NCI-H226 (cell line): ENCODE measurements at regions not wholly inside any gene's neighbourhood (a gene's known extent, or its start where the extent isn't known, plus 50 kb on each side); places are given as distances from the start of the nearest gene placed in this dataset.
A peak's percentile ranks its signal among the peaks of the same experiment; 100 is the strongest.

Experiments used
- DNase-seq: peaks from one replicate; pipeline ENCODE4 v3.0.0-alpha.2; 2015

DNA sequence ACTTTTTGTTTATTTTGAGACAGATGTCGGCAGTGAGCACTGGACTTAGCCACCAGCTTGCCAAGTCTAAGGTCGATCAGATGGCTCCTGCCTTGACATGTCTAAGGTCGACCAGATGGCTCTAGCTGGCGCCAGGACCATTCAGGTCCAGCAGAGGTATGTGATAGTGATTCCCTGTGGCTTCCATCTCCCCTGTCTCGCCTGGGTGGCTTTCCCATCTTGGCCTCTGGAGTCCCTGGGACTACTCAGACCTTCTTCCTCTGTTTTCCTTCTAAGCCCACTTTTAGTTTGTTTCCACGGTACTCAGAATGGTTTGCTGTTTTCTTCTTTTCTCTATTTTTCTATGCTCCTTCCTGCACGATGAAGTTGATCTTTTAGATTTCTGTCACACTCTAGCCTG is 1435.7 kb downstream of the UQCRFS1 start:
- DNase-seq = no peak

DNA sequence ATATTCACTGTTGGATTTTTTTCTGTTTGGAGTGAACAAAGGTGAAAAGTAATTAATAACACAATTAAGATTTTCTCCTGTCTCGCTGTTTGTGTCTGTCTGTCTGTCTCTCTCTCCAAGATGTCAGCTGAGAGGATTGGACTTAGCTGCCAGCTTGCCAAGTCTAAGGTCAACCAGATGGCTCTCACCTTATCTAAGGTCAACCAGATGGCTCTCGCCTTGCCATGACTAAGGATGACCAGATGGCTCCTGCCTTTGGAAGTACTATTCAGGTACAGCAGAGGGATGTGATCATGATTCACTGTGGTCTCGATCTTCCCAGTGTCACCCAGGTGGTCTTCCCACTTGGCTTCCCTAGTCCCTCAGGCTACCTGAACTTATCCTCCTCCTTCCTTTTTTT is 1436.4 kb downstream of the UQCRFS1 start:
- DNase-seq = no peak

DNA sequence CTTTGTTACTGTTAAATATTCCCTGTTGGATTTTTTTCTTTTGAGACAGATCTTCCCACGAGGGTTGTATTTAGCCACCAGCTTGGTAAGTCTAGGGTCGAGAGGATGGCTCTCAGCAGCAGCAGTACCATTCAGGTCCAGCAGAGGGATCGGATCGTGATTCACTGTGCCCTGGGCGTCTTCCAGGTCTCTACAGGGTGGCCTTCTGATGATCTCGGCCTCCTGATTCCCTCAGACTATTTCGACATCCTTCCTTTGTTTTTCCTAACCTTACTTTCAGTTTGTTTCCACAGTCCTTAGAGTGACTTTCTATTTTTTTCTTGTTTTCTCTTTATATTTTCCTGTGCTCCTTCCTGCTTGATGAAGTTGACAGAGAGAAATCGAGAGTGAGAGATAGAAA is 1436.9 kb downstream of the UQCRFS1 start:
- DNase-seq = peak; percentile 67

DNA sequence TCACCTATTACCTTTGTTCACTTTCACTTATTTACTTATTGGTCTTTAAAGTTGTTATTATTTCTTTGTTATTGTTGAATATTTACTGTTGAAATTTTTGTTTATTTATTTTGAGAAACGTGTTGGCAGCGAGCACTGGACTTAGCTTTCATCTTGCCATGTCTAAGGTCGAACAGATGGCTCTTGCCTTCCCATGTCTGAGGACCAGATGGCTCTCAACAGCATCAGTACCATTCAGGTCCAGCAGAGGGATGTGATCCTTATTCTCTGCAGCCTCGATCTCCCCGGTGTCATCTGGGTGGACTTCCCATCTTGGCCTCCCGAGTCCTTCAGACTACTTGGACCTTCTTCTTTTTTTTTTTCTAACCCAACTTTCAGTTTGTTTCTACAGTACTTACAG is 1437.6 kb downstream of the UQCRFS1 start:
- DNase-seq = no peak

DNA sequence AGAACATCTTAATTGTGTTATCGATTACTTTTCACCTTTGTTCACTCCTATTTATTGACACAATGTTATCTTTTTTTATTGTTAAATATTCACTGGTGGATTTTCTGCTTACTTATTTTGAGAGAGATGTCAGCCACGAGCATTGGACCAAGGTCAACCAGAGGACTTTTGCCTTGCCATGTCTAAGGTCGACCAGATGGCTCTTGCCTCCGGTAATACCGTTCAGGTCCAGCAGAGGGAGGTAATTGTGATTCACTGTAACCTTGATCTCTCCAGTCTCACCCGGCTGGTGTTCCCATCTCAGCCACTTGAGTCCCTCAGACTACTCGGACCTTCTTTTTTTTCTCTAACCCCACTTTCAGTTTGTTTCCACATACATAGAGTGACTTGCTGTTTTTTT is 1438.1 kb downstream of the UQCRFS1 start:
- no peak for DNase-seq

DNA sequence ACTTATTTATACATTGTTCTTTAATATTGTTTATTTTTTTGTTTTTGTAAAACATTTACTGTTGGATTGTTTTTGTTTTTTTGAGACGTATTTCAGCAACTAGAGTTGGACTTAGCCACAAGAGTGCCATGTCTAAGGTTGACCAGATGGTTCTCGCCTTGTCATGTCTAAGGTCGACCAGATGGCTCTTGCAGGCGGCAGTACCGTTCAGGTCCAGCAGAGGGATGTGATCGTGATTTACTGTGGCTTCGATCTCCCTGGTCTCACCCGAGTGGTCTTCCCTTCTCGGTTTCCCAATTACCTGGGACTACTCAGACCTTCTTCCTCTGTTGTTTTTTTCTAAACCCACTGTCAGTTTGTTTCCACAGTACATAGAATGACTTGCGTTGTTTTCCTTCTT is 1438.6 kb downstream of the UQCRFS1 start:
- DNase-seq = no peak

DNA sequence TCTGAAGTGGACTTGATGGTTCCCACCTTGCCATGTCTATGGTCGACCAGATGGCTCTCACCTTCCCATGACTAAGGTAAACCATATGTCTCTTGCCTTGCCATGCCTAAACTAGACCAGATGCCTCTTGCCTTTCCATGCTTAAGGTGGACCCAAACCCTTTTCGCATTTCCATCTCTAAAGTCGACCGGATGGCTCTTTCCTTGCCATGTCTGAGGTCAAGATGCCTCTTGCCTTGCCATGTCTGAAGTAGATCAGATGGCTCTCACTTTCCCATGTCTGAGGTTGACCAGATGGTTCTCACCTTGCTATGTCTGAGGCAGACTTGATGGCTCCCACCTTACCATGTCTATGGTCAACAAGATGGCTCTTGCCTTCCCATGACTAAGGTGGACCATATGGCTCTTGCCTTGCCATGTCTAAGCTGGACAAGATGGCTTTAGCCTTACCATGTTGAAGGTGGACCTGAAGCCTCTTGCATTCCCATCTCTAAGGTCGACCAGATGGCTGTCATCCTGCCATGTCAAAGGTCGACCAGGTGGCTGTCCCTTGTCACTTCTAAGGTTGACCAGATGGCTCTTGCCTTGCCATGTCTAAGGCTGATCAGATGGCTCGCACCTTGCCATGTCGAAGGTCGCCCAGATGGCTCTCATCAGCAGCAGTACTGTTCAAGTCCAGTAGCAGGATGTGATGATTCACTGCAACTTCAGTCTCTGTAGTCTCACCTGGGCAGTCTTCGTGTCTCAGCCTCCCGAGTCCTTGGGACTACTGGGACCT is 1439.4 kb downstream of the UQCRFS1 start:
- no peak for DNase-seq

DNA sequence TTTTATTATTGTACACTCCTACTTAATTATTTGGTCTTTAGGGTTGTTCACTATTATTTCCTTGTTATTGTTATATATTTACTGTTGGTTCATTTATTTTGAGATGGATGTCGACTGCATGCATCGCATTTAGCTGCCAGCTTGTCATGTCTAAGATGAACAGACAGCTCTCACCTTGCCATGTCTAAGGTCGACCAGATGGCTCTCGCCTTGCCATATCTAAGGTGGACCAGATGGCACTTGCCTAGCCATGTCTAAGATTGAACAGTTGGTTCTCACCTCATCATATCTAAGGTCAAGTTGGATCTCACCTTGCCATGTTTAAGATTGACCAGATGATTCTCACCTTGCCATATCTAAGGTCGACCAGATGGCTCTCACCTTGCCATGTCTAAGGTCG is 1440.9 kb downstream of the UQCRFS1 start:
- DNase-seq = no peak

DNA sequence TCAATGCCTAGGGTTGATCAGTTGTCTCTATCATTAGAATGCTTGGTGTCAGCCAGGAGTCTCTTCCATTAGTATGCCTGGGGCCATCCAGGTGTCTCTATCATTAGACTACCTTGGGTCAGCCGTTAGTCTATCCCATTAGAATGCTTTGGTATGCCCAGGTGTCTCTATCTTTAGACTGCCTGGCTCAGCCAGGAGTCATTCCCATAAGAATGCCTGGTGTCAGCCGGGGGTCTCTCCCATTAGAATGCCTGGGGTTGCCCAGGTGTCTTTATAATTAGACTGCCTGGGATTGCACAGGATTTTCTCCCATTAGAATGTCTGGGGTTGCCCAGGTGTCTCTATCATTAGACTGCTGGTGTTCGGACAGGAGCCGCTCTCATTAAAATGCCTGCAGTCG is 1442.9 kb downstream of the UQCRFS1 start:
- no peak for DNase-seq

DNA sequence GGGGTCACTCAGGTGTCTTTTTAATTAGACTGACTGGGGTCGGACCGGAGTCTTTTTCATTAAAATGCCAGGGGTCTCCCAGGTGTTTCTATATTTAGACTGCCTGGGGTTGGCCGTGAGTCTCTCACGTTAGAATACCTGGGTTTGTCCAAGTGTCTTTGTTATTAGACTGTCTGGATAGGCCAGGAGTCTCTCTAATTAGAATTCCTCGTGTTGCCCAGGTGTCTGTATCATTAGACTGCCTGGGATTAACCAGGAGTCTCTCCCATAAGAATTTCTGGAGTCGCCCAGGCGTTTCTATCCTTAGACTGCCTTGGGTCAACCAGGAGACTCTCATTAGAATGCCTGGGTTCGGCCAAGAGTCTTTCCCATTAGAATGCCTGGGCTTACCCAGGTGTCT is 1445.7 kb downstream of the UQCRFS1 start:
- no peak for DNase-seq

DNA sequence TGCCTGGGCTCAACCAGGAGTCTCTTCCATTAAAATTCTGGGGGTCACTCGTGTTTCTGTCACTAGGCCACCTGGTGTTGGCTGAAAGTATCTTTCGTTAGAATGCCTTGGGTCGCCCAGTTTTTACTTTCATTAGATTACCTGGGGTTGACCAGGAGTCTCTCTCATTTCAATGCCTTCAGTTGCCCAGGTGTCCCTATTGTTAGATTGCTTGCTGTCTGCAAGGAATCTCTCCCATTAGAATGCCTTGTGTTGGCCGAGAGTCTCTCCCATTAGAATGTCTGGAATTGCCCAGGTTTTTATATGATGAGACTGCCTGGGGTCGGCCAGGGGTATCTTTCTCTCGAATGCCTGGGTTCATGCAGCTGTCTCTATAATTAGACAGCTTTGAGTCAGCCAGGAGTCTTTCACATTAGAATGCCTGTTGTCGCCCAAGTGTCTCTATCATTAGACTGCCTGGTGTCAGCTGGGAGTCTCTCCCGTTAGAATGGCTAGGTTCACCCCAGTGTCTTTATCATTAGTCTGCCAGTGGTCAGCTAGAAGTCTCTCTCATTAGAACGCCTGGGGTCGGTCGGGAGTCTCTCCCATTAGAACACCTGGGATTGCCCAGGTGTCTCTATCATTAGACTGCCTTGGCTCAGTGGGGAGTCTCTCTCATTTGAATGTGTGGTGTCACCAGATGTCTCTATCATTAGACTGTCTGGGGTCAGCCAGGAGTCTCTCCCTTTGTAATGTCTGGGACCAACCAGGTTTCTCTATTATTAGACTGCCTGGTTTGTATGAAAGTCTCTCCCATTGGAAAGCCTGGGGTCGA is 1446.8 kb downstream of the UQCRFS1 start:
- DNase-seq = no peak

DNA sequence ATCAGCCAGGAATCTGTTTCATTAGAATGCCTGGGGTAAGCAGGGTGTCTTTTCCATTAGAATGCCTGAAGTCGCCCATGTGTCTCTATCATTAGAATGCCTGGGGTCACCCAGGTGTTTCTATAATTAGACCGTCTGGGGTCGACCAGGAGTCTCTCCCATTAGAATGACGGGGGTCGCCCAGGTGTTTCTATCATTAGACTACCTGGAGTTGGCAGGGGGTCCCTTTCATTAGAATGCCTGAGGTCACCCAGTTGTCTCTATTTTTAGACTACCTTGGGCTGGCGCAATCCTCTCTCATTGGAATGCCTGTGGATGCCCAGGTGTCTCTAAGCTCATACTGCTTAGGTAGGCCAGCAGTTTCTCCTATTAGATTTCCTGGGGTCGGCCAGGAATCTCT is 1447.6 kb downstream of the UQCRFS1 start:
- no peak for DNase-seq

DNA sequence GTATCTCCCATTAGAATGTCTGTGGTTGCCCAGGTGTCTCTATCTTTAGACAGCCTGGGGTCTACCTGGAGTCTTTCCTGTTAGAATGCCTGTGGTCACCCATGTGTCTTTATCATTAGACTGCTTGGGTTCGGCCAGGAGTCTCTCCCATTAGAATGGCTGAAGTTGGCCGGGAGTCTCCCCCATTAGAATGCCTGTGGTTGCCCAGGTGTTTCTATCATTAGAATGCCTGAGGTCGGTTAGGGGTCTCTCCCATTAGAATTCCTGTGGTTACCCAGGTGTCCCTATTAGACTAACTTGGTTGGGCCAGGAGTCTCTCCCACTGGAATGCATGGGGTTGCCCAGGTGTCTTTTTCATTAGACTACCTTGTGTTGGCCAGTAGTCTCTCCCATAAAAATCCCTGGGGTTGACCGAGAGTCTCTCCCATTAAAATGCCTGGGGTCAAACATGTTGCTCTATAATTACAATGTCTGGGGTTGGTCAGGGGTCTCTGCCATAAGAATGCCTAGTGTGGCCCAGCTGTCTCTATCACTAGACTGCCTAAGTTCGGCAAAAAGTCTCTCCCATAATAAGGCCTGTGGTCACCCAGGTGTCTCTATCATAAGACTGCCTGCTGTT is 1448.7 kb downstream of the UQCRFS1 start:
- no peak for DNase-seq

DNA sequence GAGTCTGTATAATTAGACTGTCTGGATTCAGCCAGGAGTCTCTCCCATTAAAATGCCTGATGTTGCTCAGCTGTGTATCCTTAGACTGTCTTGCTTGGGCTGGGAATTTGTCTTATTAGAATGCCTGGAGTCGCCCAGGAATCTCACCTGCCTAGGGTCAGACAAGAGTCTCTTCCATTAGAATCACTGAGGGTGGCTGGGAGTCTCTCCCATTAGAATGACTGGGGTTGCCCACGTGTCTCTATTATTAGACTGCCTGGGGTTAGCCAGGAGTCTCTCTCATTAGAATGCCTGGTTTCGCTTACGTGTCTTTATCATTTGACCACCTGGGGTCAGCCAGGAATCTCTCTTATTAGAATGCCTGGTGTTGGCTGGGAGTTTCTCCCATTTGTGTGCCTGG is 1450.0 kb downstream of the UQCRFS1 start:
- DNase-seq = no peak

DNA sequence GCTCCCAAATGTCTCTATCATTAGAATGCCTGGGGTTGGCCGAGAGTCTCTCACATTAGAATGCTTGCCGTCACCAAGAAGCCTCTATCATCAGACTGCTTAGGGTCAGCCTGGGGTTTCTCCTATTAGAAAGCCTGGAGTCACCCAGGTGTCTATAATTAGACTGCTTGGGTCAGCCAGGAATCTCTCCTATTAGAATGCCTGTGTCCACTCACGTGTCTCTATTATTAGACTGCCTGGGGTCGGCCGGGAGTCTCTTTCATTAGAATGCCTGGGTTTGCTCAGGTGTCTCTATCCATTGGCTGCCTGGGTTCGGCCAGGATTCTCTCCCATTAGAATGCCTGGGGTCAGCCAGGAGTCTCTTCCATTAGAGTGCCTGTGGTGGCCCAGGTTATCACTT is 1453.1 kb downstream of the UQCRFS1 start:
- no peak for DNase-seq

DNA sequence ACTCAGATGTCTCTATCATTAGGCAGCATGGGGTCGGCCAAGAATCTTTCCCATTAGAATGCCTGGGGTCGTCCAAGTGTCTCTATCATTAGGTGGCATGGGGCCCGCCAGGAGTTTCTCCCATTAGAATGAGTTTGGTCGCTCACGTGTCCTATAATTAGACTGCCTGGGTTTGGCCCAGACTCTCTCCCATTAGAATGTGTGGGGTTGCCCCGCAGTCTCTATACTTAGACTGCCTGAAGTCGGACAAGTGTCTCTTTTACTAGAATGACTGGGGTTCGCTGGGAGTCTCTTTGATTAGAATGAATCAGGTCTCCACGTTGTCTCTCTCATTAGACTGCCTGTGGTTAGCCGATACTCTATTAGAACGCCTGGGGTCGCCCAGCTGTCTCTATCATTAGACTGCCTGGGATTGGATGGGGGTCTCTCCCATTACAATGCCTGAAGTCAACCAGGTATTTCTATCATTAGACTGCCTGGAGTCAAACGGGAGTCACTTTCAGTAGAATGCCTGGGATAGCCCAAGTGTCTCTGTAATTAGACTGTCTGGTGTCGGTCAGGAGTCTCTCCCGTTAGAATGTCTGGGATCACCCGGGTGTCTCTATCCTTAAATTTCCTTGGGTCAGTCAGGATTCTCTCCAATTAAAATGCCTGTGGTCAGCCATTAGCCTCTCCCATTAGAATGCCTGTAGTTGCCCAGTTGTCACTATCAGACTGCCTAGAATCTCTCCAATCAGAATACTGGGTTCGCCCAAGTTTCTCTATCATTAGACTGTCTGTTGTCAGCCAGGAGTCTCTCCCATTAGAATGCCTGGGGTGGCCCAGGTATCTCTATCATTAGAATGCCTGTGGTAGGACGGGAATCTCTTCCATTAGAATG is 1454.1 kb downstream of the UQCRFS1 start:
- DNase-seq = no peak

DNA sequence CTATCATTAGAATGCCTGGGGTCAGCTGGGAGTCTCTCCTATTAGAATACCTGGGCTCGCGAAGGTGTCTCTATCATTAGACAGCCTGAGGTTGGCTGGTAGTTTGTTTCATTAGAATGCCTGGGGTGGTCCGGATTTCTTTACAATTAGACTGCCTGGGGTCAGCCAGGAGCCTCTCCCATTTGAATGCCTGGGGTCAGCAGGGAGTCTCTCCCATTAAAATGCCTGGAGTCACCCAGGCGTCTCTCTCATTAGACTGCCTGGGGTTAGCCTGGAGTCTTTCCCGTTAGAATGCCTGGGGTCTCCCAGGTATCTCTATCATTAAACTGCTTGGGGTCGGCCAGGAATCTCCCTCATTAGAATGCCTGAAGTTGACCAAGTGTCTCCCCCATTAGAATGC is 1458.3 kb downstream of the UQCRFS1 start:
- no peak for DNase-seq

DNA sequence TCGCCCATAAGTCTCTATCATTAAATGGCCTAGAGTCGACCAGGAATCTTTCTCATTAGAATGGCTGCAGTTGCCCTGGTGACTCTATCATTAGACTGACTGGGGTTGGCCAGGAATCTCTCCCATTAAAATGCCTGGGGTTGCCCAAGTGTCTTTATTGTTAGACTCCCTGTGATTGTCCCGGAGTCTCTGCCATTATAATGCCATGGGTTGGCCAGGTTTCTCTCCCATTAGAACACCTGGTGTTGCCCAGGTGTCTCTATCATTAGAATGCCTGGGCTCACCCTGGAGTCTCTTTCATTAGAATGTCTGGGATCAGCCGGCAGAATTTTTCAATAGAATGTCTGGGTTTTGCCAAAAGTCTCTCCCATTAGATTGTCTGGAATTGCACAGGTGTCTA is 1459.3 kb downstream of the UQCRFS1 start:
- no peak for DNase-seq

DNA sequence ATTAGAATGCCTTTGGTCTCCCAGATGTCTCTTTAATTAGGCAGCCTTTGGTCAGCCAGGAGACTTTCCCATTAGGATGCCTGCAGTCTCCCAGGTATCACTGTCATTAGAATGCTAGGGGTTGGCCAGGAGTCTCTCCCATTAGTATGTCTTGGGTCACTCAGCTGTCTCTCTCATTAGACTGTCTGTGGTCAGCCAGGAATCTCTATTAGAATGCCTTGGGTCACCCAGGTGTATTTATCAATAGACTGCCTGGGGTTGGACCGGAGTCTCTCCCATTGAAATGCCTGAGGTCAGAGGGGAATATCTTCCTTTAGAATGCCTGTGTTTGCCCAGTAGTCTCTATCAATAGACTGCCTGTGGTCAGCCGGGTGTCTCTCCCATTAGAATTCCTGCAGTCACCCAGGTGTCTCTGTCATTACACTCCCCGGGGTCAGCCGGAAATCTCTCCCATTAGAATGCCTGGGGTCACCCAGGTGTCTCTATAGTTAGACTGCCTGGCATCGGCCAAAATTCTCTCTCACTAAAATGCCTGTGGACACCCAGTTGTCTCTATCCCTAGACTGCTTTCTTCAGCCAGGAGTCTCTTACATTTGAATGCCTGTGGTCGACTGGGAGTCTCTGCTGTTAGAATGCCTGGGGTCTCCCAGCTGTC is 1460.3 kb downstream of the UQCRFS1 start:
- no peak for DNase-seq

DNA sequence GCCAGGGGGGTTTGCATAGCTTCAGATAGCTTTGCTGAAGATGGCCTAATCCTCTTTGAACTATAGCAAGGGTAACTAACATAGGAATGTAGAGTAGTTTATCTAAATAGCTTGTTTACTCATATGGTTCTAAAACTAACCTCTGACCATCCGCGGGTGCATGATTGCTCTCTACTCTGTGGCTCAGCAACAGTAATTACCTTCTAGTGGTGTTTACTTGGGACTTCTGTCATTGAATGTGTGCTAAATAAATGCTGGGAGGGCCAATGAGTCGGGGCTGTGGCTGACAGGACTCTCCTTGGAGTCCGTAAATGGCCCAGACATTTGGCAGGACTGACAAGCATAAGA is 1461.9 kb downstream of the UQCRFS1 start:
- no peak for DNase-seq

DNA sequence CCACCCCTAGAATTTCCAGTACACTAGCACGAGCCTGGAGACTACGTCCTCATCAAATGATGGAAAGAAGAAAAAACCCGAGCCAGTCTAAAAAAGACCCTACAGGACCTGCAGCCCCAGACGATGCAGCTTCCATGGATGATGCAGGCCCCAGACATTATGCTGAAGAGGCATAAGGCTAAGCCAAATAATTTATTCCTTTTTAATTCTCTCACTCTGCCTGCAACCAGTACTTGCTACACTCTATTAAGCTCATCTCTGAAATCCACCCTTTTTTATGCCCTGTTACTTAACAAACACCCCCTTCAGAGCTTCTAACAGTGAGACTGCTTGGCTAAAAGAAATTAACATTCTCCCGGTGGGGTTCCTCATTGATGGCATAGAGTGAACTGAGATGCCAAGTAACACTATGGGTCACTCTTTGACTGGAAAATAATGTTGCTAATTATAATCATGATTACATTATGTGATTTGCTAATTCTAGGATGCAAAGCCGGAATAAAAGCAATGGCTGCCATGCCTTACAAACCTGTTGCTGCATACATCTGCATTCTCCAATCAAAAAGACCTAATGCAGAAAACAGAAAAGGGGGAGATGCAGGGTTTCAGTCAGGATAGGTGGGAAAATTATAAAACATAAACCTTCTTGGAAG is 1462.4 kb downstream of the UQCRFS1 start:
- no peak for DNase-seq

DNA sequence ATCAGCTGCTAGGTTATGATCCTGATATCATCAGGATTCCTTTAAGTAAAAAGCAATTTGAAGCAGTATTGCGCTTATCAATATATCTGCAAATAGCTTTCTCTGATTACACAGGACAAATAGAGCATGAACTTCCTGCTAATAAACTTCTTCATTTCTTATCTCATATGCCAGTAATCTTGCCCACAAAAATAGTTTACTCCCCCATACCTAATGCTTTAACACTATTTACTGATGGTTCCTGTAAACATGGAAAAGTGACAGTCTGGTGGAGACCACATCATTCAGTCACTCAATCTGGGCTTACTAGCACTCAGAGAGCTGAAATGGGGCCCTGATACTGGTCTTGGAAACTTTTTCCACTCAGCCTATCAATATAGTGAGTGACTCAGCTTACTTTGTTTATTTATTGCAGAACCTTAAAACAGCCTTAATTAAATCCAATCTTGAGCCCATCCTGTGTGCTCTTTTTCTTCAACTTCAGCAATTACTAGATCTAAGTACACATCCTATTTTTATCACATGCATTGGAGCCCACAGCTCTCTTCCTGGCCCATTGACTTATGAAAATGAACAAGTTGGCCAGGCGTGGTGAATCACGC is 1464.3 kb downstream of the UQCRFS1 start:
- no peak for DNase-seq
